Fibroblast of pulmonary artery (primary cell): ENCODE measurements at regions not wholly inside any gene's neighbourhood (a gene's known extent, or its start where the extent isn't known, plus 50 kb on each side); places are given as distances from the start of the nearest gene placed in this dataset.
"Not testable (repeated sequence)": the region's sequence is repeated elsewhere in the genome, so short reads cannot be mapped to it uniquely, and the experiment has no call there.

Source experiments
- DNase-seq: peaks from one replicate; pipeline ENCODE4 v3.0.0-alpha.2; 2010; ENCODE audit warnings: low read depth
- H3K4me3 ChIP-seq: replicated peaks from 2 replicates; pipeline ENCODE4 v1.5.1; 2011; ENCODE audit warnings: low read depth, mild to moderate bottlenecking, control low read depth, low read length, moderate library complexity
- CTCF ChIP-seq: IDR thresholded peaks from 2 replicates; pipeline ENCODE4 v1.5.1; 2011; ENCODE audit warnings: mild to moderate bottlenecking, control low read depth, low read length, inconsistent platforms; ENCODE audit errors: missing control alignments

- peak; percentile 70 for DNase-seq
- no peak overlapping the region for H3K4me3 ChIP-seq
- TF ChIP-seq CTCF, result no peak
These were observed 64.0 kb upstream of the DIO2 start for GRCh38 chr14:80275208-80275850.

- not testable (repeated sequence) for H3K4me3 ChIP-seq, DNase-seq
These were observed 63.0 kb upstream of the DIO2 start for GRCh38 chr14:80274310-80274709.

GRCh38 chr14:80271389-80271788, 60.1 kb upstream of the DIO2 start:
- no peak overlapping the region for H3K4me3 ChIP-seq
- DNase-seq, result peak; percentile 46
- no peak for TF ChIP-seq CTCF

GRCh38 chr14:80269353-80269925, 58.1 kb upstream of the DIO2 start:
- DNase-seq, result peak; percentile 80
- H3K4me3 ChIP-seq, result peak overlapping the region; percentile 19
- TF ChIP-seq CTCF, result no peak

GRCh38 chr14:80266930-80267329, 55.6 kb upstream of the DIO2 start:
- TF ChIP-seq CTCF, result no peak
- DNase-seq, result no peak
- no peak overlapping the region for H3K4me3 ChIP-seq

- no peak overlapping the region for H3K4me3 ChIP-seq
- no peak for TF ChIP-seq CTCF
- no peak for DNase-seq
These were observed 53.4 kb upstream of the DIO2 start for GRCh38 chr14:80264702-80265101.
